Activated naive CD8-positive, alpha-beta T cell (primary cell): ENCODE measurements at regions not wholly inside any gene's neighbourhood (a gene's known extent, or its start where the extent isn't known, plus 50 kb on each side); places are given as distances from the start of the nearest gene placed in this dataset.

ENCODE experiments used
- H3K27ac Mint-ChIP-seq: one replicate; pipeline ENCODE4 v1.8.0; 2021; ENCODE audit warnings: mixed read lengths
- H3K27me3 Mint-ChIP-seq: one replicate; pipeline ENCODE4 v1.8.0; 2021; ENCODE audit warnings: mixed read lengths
- H3K36me3 Mint-ChIP-seq: one replicate; pipeline ENCODE4 v1.8.0; 2021; ENCODE audit warnings: mixed read lengths
- H3K4me1 Mint-ChIP-seq: one replicate; pipeline ENCODE4 v1.8.0; 2021; ENCODE audit warnings: low read depth, mixed read lengths
- H3K4me3 Mint-ChIP-seq: one replicate; pipeline ENCODE4 v1.8.0; 2021; ENCODE audit warnings: mild to moderate bottlenecking, mixed read lengths
- H3K9me3 Mint-ChIP-seq: one replicate; pipeline ENCODE4 v1.8.0; 2021; ENCODE audit warnings: low read depth, mixed read lengths

GRCh38 chr4:181225616-181226261 is 1017.5 kb upstream of the TENM3 start:
- no peaks in the 10 kb centered on the region for H3K36me3 Mint-ChIP-seq
- H3K4me1 Mint-ChIP-seq, result no peaks in the 10 kb centered on the region
- no peak overlapping the region for H3K4me3 Mint-ChIP-seq
- no peaks in the 10 kb centered on the region for H3K27me3 Mint-ChIP-seq
- H3K27ac Mint-ChIP-seq, result no peak overlapping the region
- H3K9me3 Mint-ChIP-seq, result no peaks in the 10 kb centered on the region

DNA sequence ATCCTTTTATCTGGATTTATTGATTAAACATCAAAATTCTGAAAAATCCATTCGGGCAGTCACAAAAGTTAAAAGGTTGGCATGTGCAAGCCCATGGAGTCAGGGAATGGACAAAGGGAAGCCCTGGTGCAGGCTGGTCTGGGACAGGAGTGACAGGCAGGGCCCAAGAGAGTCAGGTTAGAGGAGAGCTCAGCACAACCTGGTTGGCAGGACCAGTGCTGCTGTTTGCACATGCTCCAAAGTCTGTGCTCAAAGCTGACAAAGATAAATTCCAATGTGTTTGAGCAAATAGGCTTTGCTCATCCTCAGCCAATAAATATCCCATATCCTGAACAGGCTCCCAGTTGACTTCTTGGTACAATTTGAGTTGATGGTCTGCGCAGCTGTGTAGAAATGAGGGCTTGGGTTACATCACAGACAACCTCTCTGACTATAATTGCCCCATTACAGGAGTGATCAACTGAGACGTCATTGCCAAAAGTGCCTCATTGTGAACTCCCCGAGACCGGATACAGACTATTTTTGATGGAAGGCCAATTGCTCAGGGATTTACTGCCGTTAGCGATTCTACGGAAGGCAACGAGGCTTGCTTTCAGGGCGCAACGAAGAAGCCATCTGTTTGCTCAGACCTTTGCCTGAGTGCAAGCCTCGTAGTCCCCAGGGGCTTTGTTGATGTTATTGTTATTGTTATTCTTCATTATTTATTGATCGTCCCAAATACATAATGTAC is 1008.1 kb upstream of the TENM3 start:
- no peak overlapping the region for H3K4me3 Mint-ChIP-seq
- H3K36me3 Mint-ChIP-seq, result no peaks in the 10 kb centered on the region
- H3K4me1 Mint-ChIP-seq, result no peaks in the 10 kb centered on the region
- no peaks in the 10 kb centered on the region for H3K27me3 Mint-ChIP-seq
- H3K27ac Mint-ChIP-seq, result no peak overlapping the region
- H3K9me3 Mint-ChIP-seq, result no peaks in the 10 kb centered on the region

- Mint-ChIP-seq H3K9me3 (no peaks in the 10 kb centered on the region), H3K4me1 (no peaks in the 10 kb centered on the region), H3K27ac (no peak overlapping the region), H3K27me3 (no peaks in the 10 kb centered on the region), H3K4me3 (no peak overlapping the region), H3K36me3 (no peaks in the 10 kb centered on the region)
Measured at GRCh38 chr4:181245326-181245725, 997.9 kb upstream of the TENM3 start.

- Mint-ChIP-seq H3K36me3 (no peaks in the 10 kb centered on the region), H3K9me3 (peaks cover 4% of the 10 kb centered on the region), H3K4me1 (no peaks in the 10 kb centered on the region), H3K4me3 (no peak overlapping the region), H3K27ac (no peak overlapping the region), H3K27me3 (no peaks in the 10 kb centered on the region)
Measured at GRCh38 chr4:181249031-181249430, 994.2 kb upstream of the TENM3 start.

DNA sequence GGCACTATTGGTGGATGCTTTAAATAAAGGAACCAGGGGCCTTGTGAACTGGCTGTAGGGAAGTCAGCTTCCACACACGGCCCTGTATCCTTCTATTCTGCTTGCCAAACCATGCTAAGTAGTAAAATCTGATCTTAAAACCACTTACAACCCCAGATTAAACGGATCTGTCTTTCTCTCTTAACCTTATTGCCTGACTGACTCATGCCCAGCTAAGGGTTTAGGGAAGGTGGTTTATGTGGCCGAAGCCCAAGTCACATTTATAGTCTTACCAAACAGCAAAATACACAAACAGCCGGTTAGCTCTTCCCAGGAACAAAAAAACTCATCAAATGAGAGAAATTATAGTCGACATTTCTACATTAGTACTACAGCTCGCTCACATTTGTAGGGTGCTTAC is 988.4 kb upstream of the TENM3 start:
- Mint-ChIP-seq H3K4me3 (no peak overlapping the region), H3K4me1 (no peaks in the 10 kb centered on the region), H3K9me3 (peaks cover 9% of the 10 kb centered on the region), H3K27ac (no peak overlapping the region), H3K27me3 (no peaks in the 10 kb centered on the region), H3K36me3 (no peaks in the 10 kb centered on the region)

GRCh38 chr4:181258569-181258968 is 984.6 kb upstream of the TENM3 start:
- peaks cover 4% of the 10 kb centered on the region for H3K9me3 Mint-ChIP-seq
- H3K36me3 Mint-ChIP-seq, result no peaks in the 10 kb centered on the region
- no peaks in the 10 kb centered on the region for H3K4me1 Mint-ChIP-seq
- no peaks in the 10 kb centered on the region for H3K27me3 Mint-ChIP-seq
- H3K4me3 Mint-ChIP-seq, result no peak overlapping the region
- H3K27ac Mint-ChIP-seq, result no peak overlapping the region

DNA sequence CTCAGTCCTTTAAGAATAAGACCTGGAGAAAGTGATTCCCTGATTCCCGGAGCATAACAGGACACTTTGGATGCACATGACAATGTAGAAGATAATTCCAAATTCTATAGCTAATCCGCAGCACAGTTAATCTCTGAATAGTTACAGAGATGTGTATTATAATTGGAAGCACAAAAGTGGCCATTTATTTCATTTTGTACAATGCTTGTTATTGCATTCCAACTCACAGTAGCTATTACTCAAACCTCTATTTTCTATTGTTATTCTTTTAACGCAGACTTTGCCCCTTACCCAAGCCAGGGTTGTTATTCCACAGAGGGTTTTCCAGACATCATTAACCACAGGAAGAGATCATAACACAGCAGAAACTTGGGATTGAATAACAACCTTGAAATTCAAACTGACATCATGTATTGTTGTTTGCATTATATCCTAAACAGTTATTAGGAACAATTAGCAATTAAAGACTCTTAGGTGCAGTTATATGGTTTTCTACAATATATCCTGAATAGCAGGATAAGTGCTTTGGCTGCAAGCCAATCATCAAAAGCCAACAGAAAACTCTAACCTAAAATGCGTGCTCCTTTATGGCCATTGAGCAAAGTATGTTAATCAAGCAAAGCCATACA is 984.0 kb upstream of the TENM3 start:
- Mint-ChIP-seq H3K36me3 (no peaks in the 10 kb centered on the region), H3K27me3 (no peaks in the 10 kb centered on the region), H3K4me1 (no peaks in the 10 kb centered on the region), H3K4me3 (no peak overlapping the region), H3K27ac (no peak overlapping the region), H3K9me3 (peaks cover 4% of the 10 kb centered on the region)

GRCh38 chr4:181261279-181261678 is 981.9 kb upstream of the TENM3 start:
- Mint-ChIP-seq H3K9me3 (peaks cover 4% of the 10 kb centered on the region), H3K27me3 (peaks cover 3% of the 10 kb centered on the region), H3K27ac (no peak overlapping the region), H3K4me1 (no peaks in the 10 kb centered on the region), H3K36me3 (no peaks in the 10 kb centered on the region), H3K4me3 (no peak overlapping the region)

- H3K4me1 Mint-ChIP-seq, result no peaks in the 10 kb centered on the region
- no peak overlapping the region for H3K27ac Mint-ChIP-seq
- peaks cover 3% of the 10 kb centered on the region for H3K27me3 Mint-ChIP-seq
- no peaks in the 10 kb centered on the region for H3K36me3 Mint-ChIP-seq
- no peak overlapping the region for H3K4me3 Mint-ChIP-seq
- no peaks in the 10 kb centered on the region for H3K9me3 Mint-ChIP-seq
Measured at GRCh38 chr4:181264893-181265292, 978.3 kb upstream of the TENM3 start.

GRCh38 chr4:181265370-181265769 is 977.8 kb upstream of the TENM3 start:
- no peaks in the 10 kb centered on the region for H3K4me1 Mint-ChIP-seq
- no peak overlapping the region for H3K27ac Mint-ChIP-seq
- H3K9me3 Mint-ChIP-seq, result no peaks in the 10 kb centered on the region
- H3K36me3 Mint-ChIP-seq, result no peaks in the 10 kb centered on the region
- H3K27me3 Mint-ChIP-seq, result peaks cover 3% of the 10 kb centered on the region
- H3K4me3 Mint-ChIP-seq, result no peak overlapping the region

DNA sequence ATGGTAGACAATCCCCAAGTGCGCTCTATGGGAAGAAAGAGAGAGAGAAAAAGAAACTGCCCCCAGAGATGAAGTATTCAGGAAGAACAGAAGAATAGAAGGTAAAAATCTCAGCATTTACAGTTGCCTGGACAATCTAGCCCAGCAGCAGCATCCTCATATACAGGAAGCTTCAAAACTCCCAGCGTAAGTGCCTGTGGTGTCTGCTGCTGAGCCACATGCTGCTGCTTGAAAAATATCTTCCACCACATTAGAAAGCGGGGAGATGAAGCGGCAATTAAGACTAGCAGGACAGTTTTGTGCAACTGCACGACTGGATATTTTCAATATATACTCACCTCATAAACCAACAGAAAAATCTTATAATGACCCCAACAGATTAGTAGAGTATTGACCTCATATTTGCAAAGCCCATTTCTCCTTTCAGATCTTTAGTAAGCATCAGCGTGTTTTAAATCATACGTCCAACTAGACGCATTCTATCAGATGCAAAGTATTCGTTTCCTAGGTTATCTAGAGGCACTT is 972.0 kb upstream of the TENM3 start:
- no peak overlapping the region for H3K4me3 Mint-ChIP-seq
- H3K36me3 Mint-ChIP-seq, result no peaks in the 10 kb centered on the region
- peaks cover 10% of the 10 kb centered on the region for H3K9me3 Mint-ChIP-seq
- no peaks in the 10 kb centered on the region for H3K4me1 Mint-ChIP-seq
- H3K27ac Mint-ChIP-seq, result no peak overlapping the region
- H3K27me3 Mint-ChIP-seq, result no peaks in the 10 kb centered on the region

- Mint-ChIP-seq H3K9me3 (peaks cover 20% of the 10 kb centered on the region), H3K4me1 (no peaks in the 10 kb centered on the region), H3K4me3 (no peak overlapping the region), H3K27me3 (no peaks in the 10 kb centered on the region), H3K27ac (no peak overlapping the region), H3K36me3 (no peaks in the 10 kb centered on the region)
Measured at GRCh38 chr4:181272422-181272821, 970.8 kb upstream of the TENM3 start.

GRCh38 chr4:181278941-181279340 is 964.3 kb upstream of the TENM3 start:
- H3K9me3 Mint-ChIP-seq, result peaks cover 10% of the 10 kb centered on the region
- H3K27ac Mint-ChIP-seq, result no peak overlapping the region
- no peaks in the 10 kb centered on the region for H3K4me1 Mint-ChIP-seq
- no peaks in the 10 kb centered on the region for H3K36me3 Mint-ChIP-seq
- H3K27me3 Mint-ChIP-seq, result no peaks in the 10 kb centered on the region
- no peak overlapping the region for H3K4me3 Mint-ChIP-seq

- Mint-ChIP-seq H3K27me3 (no peaks in the 10 kb centered on the region), H3K36me3 (no peaks in the 10 kb centered on the region), H3K9me3 (peaks cover 8% of the 10 kb centered on the region), H3K4me1 (no peaks in the 10 kb centered on the region), H3K4me3 (no peak overlapping the region), H3K27ac (no peak overlapping the region)
Measured at GRCh38 chr4:181281451-181281850, 961.8 kb upstream of the TENM3 start.

DNA sequence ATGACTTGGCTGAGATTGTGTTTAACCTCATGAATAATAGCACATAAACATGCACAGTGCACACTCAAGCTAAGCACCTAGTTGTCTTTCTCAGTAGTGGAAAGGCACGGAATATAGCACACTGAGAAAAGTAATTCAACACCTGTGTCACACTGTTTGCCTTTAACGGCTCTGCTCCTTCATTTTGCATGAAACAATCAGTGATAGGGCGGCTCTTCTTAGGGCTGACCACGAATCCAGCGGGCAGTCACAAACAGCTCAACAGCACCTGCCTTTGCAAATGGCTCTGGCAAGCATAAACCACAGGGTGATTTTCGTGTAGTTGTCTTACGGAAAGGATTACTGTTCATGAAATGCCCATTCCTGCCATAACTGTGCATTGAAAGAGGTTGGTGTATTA is 954.0 kb upstream of the TENM3 start:
- no peak overlapping the region for H3K27ac Mint-ChIP-seq
- H3K27me3 Mint-ChIP-seq, result no peaks in the 10 kb centered on the region
- no peaks in the 10 kb centered on the region for H3K4me1 Mint-ChIP-seq
- no peaks in the 10 kb centered on the region for H3K9me3 Mint-ChIP-seq
- H3K4me3 Mint-ChIP-seq, result no peak overlapping the region
- no peaks in the 10 kb centered on the region for H3K36me3 Mint-ChIP-seq
